Astrocyte (in vitro differentiated cells and primary cell): ENCODE measurements at regions not wholly inside any gene's neighbourhood (a gene's known extent, or its start where the extent isn't known, plus 50 kb on each side); places are given as distances from the start of the nearest gene placed in this dataset.

Experiments
- EZH2 ChIP-seq: IDR thresholded peaks from 2 replicates; pipeline ENCODE4 v1.6.1; 2012; ENCODE audit warnings: mild to moderate bottlenecking, low read length, inconsistent platforms; ENCODE audit not compliant: insufficient read depth
- TF ChIP-seq, protein P1 (sequence below): IDR thresholded peaks from 2 replicates; pipeline ENCODE4 v1.5.1; 2011; ENCODE audit warnings: low read depth, mild to moderate bottlenecking, inconsistent platforms, low read length, moderate library complexity; ENCODE audit not compliant: insufficient read depth

DNA sequence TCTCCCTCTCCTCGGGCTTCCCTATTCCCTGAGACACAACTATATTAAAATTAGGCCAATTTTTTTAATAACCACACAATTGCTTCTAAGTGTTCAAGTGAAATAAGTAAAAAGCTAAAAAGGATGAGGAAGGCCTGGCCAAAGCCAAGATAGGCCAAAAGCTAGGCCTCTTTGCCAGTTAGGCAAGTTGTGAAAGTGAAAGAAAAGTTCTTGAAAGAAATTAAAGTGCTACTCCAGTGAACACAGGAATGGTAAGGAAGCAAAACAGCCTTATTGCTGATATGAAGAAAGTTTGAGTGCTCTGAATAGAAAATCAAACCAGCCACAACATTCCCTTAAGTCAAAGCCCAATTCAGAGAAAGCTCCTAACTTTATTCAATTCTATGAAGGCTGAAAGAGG, 114.2 kb upstream of the FAT4 start:
- TF ChIP-seq, protein P1, sequence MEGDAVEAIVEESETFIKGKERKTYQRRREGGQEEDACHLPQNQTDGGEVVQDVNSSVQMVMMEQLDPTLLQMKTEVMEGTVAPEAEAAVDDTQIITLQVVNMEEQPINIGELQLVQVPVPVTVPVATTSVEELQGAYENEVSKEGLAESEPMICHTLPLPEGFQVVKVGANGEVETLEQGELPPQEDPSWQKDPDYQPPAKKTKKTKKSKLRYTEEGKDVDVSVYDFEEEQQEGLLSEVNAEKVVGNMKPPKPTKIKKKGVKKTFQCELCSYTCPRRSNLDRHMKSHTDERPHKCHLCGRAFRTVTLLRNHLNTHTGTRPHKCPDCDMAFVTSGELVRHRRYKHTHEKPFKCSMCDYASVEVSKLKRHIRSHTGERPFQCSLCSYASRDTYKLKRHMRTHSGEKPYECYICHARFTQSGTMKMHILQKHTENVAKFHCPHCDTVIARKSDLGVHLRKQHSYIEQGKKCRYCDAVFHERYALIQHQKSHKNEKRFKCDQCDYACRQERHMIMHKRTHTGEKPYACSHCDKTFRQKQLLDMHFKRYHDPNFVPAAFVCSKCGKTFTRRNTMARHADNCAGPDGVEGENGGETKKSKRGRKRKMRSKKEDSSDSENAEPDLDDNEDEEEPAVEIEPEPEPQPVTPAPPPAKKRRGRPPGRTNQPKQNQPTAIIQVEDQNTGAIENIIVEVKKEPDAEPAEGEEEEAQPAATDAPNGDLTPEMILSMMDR = no peak
- TF ChIP-seq EZH2 = no peak
